ENCODE measurements at regions not wholly inside any gene's neighbourhood (a gene's known extent, or its start where the extent isn't known, plus 50 kb on each side); places are given as distances from the start of the nearest gene placed in this dataset.

GRCh38 chr1:233787599-233787998, 116.9 kb upstream of the SLC35F3 start:
- no peaks in the 10 kb centered on the region for H3K4me1 ChIP-seq (ENCODE audit: insufficient read depth, low read length)
- ChIA-PET POLR2A (ENCODE audit: partially characterized antibody) (no interaction called here), CTCF (ENCODE audit: partially characterized antibody) (no interaction called here)
- Mint-ChIP-seq H3K4me1 (no peaks in the 10 kb centered on the region), H3K9me3 (peaks cover 0 to 2% (median 0%) of the 10 kb centered on the region in 8 donors), H3K36me3 (no peaks in the 10 kb centered on the region), H3K27ac (no peak overlapping the region), H3K27me3 (peaks cover 10 to 18% of the 10 kb centered on the region in 2 donors), H3K4me3 (no peak overlapping the region)
- intact Hi-C loops (cut with micrococcal nuclease), result no loop called here
- no peaks in the 10 kb centered on the region for H3K27me3 ChIP-seq (ENCODE audit: insufficient read depth, low read length)
- no peak overlapping the region for H3K4me3 ChIP-seq (ENCODE audit: low read length in 2 of 2)
- no peak overlapping the region for H3K27ac ChIP-seq (ENCODE audit: low read depth, low read length)
- no peaks in the 10 kb centered on the region for H3K36me3 ChIP-seq (ENCODE audit: insufficient read depth, low read length)
- H3K9me3 ChIP-seq (ENCODE audit: control insufficient read depth in 1 of 2, low read length in 2 of 2), result no peaks in the 10 kb centered on the region
- DNase-seq, result no peak

GRCh38 chr1:233788687-233789086, 115.8 kb upstream of the SLC35F3 start:
- Mint-ChIP-seq H3K27me3 (peaks cover 11 to 18% of the 10 kb centered on the region in 2 donors), H3K4me3 (no peak overlapping the region), H3K36me3 (no peaks in the 10 kb centered on the region), H3K9me3 (peaks cover 0 to 6% (median 0%) of the 10 kb centered on the region in 8 donors), H3K4me1 (no peaks in the 10 kb centered on the region), H3K27ac (no peak overlapping the region)
- Histone ChIP-seq H3K9me3 (ENCODE audit: control insufficient read depth in 1 of 2, low read length in 2 of 2) (no peaks in the 10 kb centered on the region), H3K27ac (ENCODE audit: low read depth, low read length) (no peak overlapping the region), H3K27me3 (ENCODE audit: insufficient read depth, low read length) (no peaks in the 10 kb centered on the region), H3K36me3 (ENCODE audit: insufficient read depth, low read length) (no peaks in the 10 kb centered on the region), H3K4me1 (ENCODE audit: insufficient read depth, low read length) (no peaks in the 10 kb centered on the region), H3K4me3 (ENCODE audit: low read length in 2 of 2) (no peak overlapping the region)
- POLR2A ChIA-PET (ENCODE audit: partially characterized antibody), result no interaction called here
- no peak for DNase-seq
- intact Hi-C loops (cut with micrococcal nuclease), result no loop called here
- CTCF ChIA-PET (ENCODE audit: partially characterized antibody), result interaction anchor here (1.0 kb wide), 1 partner anchor 484 kb away, joined by 4 read pairs; no protein-coding TSS in a partner anchor

GRCh38 chr1:233790121-233790520, 114.4 kb upstream of the SLC35F3 start:
- Mint-ChIP-seq H3K36me3 (no peaks in the 10 kb centered on the region), H3K27me3 (peaks cover 9 to 18% of the 10 kb centered on the region in 2 donors), H3K27ac (no peak overlapping the region), H3K4me3 (no peak overlapping the region), H3K9me3 (peaks cover 0 to 14% (median 5%) of the 10 kb centered on the region in 8 donors), H3K4me1 (no peaks in the 10 kb centered on the region)
- POLR2A ChIA-PET (ENCODE audit: partially characterized antibody), result no interaction called here
- Histone ChIP-seq H3K4me3 (ENCODE audit: low read length in 2 of 2) (no peak overlapping the region), H3K36me3 (ENCODE audit: insufficient read depth, low read length) (no peaks in the 10 kb centered on the region), H3K4me1 (ENCODE audit: insufficient read depth, low read length) (no peaks in the 10 kb centered on the region), H3K27ac (ENCODE audit: low read depth, low read length) (no peak overlapping the region), H3K27me3 (ENCODE audit: insufficient read depth, low read length) (no peaks in the 10 kb centered on the region), H3K9me3 (ENCODE audit: control insufficient read depth in 1 of 2, low read length in 2 of 2) (no peaks in the 10 kb centered on the region)
- CTCF ChIA-PET (ENCODE audit: partially characterized antibody), result no interaction called here
- no peak for DNase-seq
- intact Hi-C loops (cut with micrococcal nuclease), result loop anchor here (2.0 kb wide), 1 partner anchor 347 kb away; no protein-coding TSS in a partner anchor

- peaks cover 9 to 18% of the 10 kb centered on the region in 2 donors for H3K27me3 Mint-ChIP-seq
- Histone ChIP-seq H3K4me3 (ENCODE audit: low read length in 2 of 2) (no peak overlapping the region), H3K36me3 (ENCODE audit: insufficient read depth, low read length) (no peaks in the 10 kb centered on the region), H3K27me3 (ENCODE audit: insufficient read depth, low read length) (no peaks in the 10 kb centered on the region), H3K27ac (ENCODE audit: low read depth, low read length) (no peak overlapping the region), H3K4me1 (ENCODE audit: insufficient read depth, low read length) (no peaks in the 10 kb centered on the region), H3K9me3 (ENCODE audit: control insufficient read depth in 1 of 2, low read length in 2 of 2) (no peaks in the 10 kb centered on the region)
- H3K4me1 Mint-ChIP-seq, result no peaks in the 10 kb centered on the region
- intact Hi-C loops (cut with micrococcal nuclease), result loop anchor here (1.0 to 2.0 kb wide), 2 partner anchors 348 to 396 kb away; no protein-coding TSS in a partner anchor
- H3K9me3 Mint-ChIP-seq, result peaks cover 0 to 14% (median 5%) of the 10 kb centered on the region in 8 donors
- H3K36me3 Mint-ChIP-seq, result no peaks in the 10 kb centered on the region
- ChIA-PET POLR2A (ENCODE audit: partially characterized antibody) (no interaction called here), CTCF (ENCODE audit: partially characterized antibody) (interaction anchor here (0.7 to 2.0 kb wide), 7 partner anchors 9 to 487 kb away, joined by 3 to 16 read pairs (median 4); no protein-coding TSS in a partner anchor)
- H3K27ac Mint-ChIP-seq, result no peak overlapping the region
- peak in 4 of 5 donors; percentile 28 to 44 (median 34) for DNase-seq
- no peak overlapping the region for H3K4me3 Mint-ChIP-seq
These were observed 113.7 kb upstream of the SLC35F3 start for GRCh38 chr1:233790662-233791371.

GRCh38 chr1:233791372-233791703, 113.1 kb upstream of the SLC35F3 start:
- H3K9me3 ChIP-seq (ENCODE audit: control insufficient read depth in 1 of 2, low read length in 2 of 2), result no peaks in the 10 kb centered on the region
- peaks cover 0 to 14% (median 5%) of the 10 kb centered on the region in 8 donors for H3K9me3 Mint-ChIP-seq
- H3K4me1 Mint-ChIP-seq, result no peaks in the 10 kb centered on the region
- no peaks in the 10 kb centered on the region for H3K27me3 ChIP-seq (ENCODE audit: insufficient read depth, low read length)
- no peak overlapping the region for H3K27ac Mint-ChIP-seq
- no peak for DNase-seq
- ChIA-PET POLR2A (ENCODE audit: partially characterized antibody) (no interaction called here), CTCF (ENCODE audit: partially characterized antibody) (interaction anchor here (0.7 to 2.0 kb wide), 7 partner anchors 9 to 488 kb away, joined by 3 to 16 read pairs (median 4); no protein-coding TSS in a partner anchor)
- H3K36me3 ChIP-seq (ENCODE audit: insufficient read depth, low read length), result no peaks in the 10 kb centered on the region
- H3K4me3 ChIP-seq (ENCODE audit: low read length in 2 of 2), result no peak overlapping the region
- H3K36me3 Mint-ChIP-seq, result no peaks in the 10 kb centered on the region
- H3K27me3 Mint-ChIP-seq, result peaks cover 9 to 18% of the 10 kb centered on the region in 2 donors
- no peak overlapping the region for H3K4me3 Mint-ChIP-seq
- no peaks in the 10 kb centered on the region for H3K4me1 ChIP-seq (ENCODE audit: insufficient read depth, low read length)
- H3K27ac ChIP-seq (ENCODE audit: low read depth, low read length), result no peak overlapping the region
- intact Hi-C loops (cut with micrococcal nuclease), result loop anchor here (1.0 to 2.0 kb wide), 2 partner anchors 349 to 396 kb away; no protein-coding TSS in a partner anchor

GRCh38 chr1:233791721-233792120, 112.8 kb upstream of the SLC35F3 start:
- peaks cover 9 to 18% of the 10 kb centered on the region in 2 donors for H3K27me3 Mint-ChIP-seq

GRCh38 chr1:233794863-233795262, 109.6 kb upstream of the SLC35F3 start:
- intact Hi-C loops (cut with micrococcal nuclease), result no loop called here
- no peak overlapping the region for H3K4me3 Mint-ChIP-seq
- H3K4me3 ChIP-seq (ENCODE audit: low read length in 2 of 2), result no peak overlapping the region
- no peaks in the 10 kb centered on the region for H3K27me3 ChIP-seq (ENCODE audit: insufficient read depth, low read length)
- POLR2A ChIA-PET (ENCODE audit: partially characterized antibody), result no interaction called here
- H3K27ac Mint-ChIP-seq, result no peak overlapping the region
- H3K36me3 Mint-ChIP-seq, result no peaks in the 10 kb centered on the region
- CTCF ChIA-PET (ENCODE audit: partially characterized antibody), result no interaction called here
- no peaks in the 10 kb centered on the region for H3K9me3 ChIP-seq (ENCODE audit: control insufficient read depth in 1 of 2, low read length in 2 of 2)
- no peak for DNase-seq
- no peaks in the 10 kb centered on the region for H3K36me3 ChIP-seq (ENCODE audit: insufficient read depth, low read length)
- no peak overlapping the region for H3K27ac ChIP-seq (ENCODE audit: low read depth, low read length)
- H3K4me1 Mint-ChIP-seq, result no peaks in the 10 kb centered on the region
- H3K9me3 Mint-ChIP-seq, result peaks cover 0 to 20% (median 8%) of the 10 kb centered on the region in 8 donors
- no peaks in the 10 kb centered on the region for H3K4me1 ChIP-seq (ENCODE audit: insufficient read depth, low read length)
- H3K27me3 Mint-ChIP-seq, result peaks cover 6 to 21% of the 10 kb centered on the region in 2 donors

More at GRCh38 chr1:233791721-233792120, 112.8 kb upstream of the SLC35F3 start:
- ChIA-PET CTCF (ENCODE audit: partially characterized antibody) (interaction anchor here (0.7 to 2.0 kb wide), 8 partner anchors 9 to 1456 kb away, joined by 3 to 16 read pairs (median 4); no protein-coding TSS in a partner anchor), POLR2A (ENCODE audit: partially characterized antibody) (no interaction called here)
- H3K27ac Mint-ChIP-seq, result no peak overlapping the region
- Histone ChIP-seq H3K27me3 (ENCODE audit: insufficient read depth, low read length) (no peaks in the 10 kb centered on the region), H3K36me3 (ENCODE audit: insufficient read depth, low read length) (no peaks in the 10 kb centered on the region), H3K4me1 (ENCODE audit: insufficient read depth, low read length) (no peaks in the 10 kb centered on the region), H3K27ac (ENCODE audit: low read depth, low read length) (no peak overlapping the region), H3K4me3 (ENCODE audit: low read length in 2 of 2) (no peak overlapping the region), H3K9me3 (ENCODE audit: control insufficient read depth in 1 of 2, low read length in 2 of 2) (no peaks in the 10 kb centered on the region)
- no peak for DNase-seq
- no peak overlapping the region for H3K4me3 Mint-ChIP-seq
- intact Hi-C loops (cut with micrococcal nuclease), result loop anchor here (1.0 to 2.0 kb wide), 2 partner anchors 349 to 396 kb away; no protein-coding TSS in a partner anchor
- no peaks in the 10 kb centered on the region for H3K4me1 Mint-ChIP-seq
- H3K9me3 Mint-ChIP-seq, result peaks cover 0 to 14% (median 5%) of the 10 kb centered on the region in 8 donors
- no peaks in the 10 kb centered on the region for H3K36me3 Mint-ChIP-seq

Measured in CD4-positive, alpha-beta memory T cell (primary cell).